AG04450 (cell line): ENCODE measurements at regions not wholly inside any gene's neighbourhood (a gene's known extent, or its start where the extent isn't known, plus 50 kb on each side); places are given as distances from the start of the nearest gene placed in this dataset.
A peak's percentile ranks its signal among the peaks of the same experiment; 100 is the strongest.

Experiments
- CTCF ChIA-PET: fragments of 300-600, 350-600 bp; formaldehyde crosslinking; extraction: SDS; loops from one replicate; lab custom pipeline; 2022; ENCODE audit warnings: antibody characterized with exemption, inconsistent platforms; lab: Charles Lee
- POLR2A ChIA-PET: fragments of 350-600 bp; formaldehyde crosslinking; extraction: SDS; loops from one replicate; lab custom pipeline; 2021; ENCODE audit warnings: antibody characterized with exemption, inconsistent platforms; lab: Yijun Ruan, JAX
- DNase-seq: peaks from one replicate; pipeline ENCODE4 v3.0.0-alpha.2; 2011; ENCODE audit warnings: low read depth, low spot score
- H3K27ac ChIP-seq: one replicate; pipeline ENCODE4 v1.5.1; 2012; ENCODE audit warnings: low read depth, low read length, control low read depth
- H3K27me3 ChIP-seq: one replicate; pipeline ENCODE4 v1.6.0; 2012; ENCODE audit warnings: low read length; ENCODE audit not compliant: control insufficient read depth, insufficient read depth
- H3K4me3 ChIP-seq: 2 replicates; pipeline ENCODE4 v1.5.1; 2011; ENCODE audit warnings: mild to moderate bottlenecking, low read depth, low read length, control low read depth
- H3K9me3 ChIP-seq: 2 replicates; pipeline ENCODE4 v1.5.1; 2012; ENCODE audit warnings: low read length; ENCODE audit not compliant: control insufficient read depth, insufficient read depth
- CTCF ChIP-seq: IDR thresholded peaks from 2 replicates; pipeline ENCODE4 v1.5.1; 2011; ENCODE audit warnings: low read depth, low read length, control low read depth, inconsistent platforms

- H3K27me3 ChIP-seq: no peaks in the 10 kb centered on the region
- peak overlapping the region; percentile 59 for H3K27ac ChIP-seq
- no peaks in the 10 kb centered on the region for H3K9me3 ChIP-seq
- POLR2A ChIA-PET: interaction anchor here (0.5 to 1.0 kb wide), 5 partner anchors 27 to 299 kb away, joined by 3 to 7 read pairs (median 4); partner anchors contain the start of gene TASOR
- CTCF ChIA-PET: interaction anchor here (1.1 to 3.6 kb wide), 3 partner anchors 14 to 416 kb away, joined by 4 to 23 read pairs (median 8); partner anchors contain the start of gene ARHGEF3
- no peak for DNase-seq
- TF ChIP-seq CTCF: no peak
- H3K4me3 ChIP-seq: no peak overlapping the region
Measured at GRCh38 chr3:56981445-56982230, 78.8 kb upstream of the SPATA12 start.

GRCh38 chr3:56980798-56981390, 79.6 kb upstream of the SPATA12 start:
- ChIA-PET POLR2A (interaction anchor here (0.7 to 1.0 kb wide), 4 partner anchors 28 to 298 kb away, joined by 3 to 7 read pairs (median 4); partner anchors contain the start of gene TASOR), CTCF (interaction anchor here (0.9 to 5.1 kb wide), 4 partner anchors 8 to 279 kb away, joined by 4 to 27 read pairs (median 16); partner anchors contain the start of gene ARHGEF3)
- Histone ChIP-seq H3K27ac (peak overlapping the region; percentile 59), H3K9me3 (no peaks in the 10 kb centered on the region), H3K4me3 (no peak overlapping the region), H3K27me3 (no peaks in the 10 kb centered on the region)
- peak; percentile 88 for DNase-seq
- no peak for TF ChIP-seq CTCF

- H3K27ac ChIP-seq: no peak overlapping the region
Measured at GRCh38 chr3:56980243-56980642, 80.2 kb upstream of the SPATA12 start.

GRCh38 chr3:56979791-56980190, 80.7 kb upstream of the SPATA12 start:
- Histone ChIP-seq H3K27me3 (no peaks in the 10 kb centered on the region), H3K9me3 (no peaks in the 10 kb centered on the region), H3K4me3 (no peak overlapping the region), H3K27ac (no peak overlapping the region)
- CTCF ChIA-PET: interaction anchor here (2.5 to 5.1 kb wide), 3 partner anchors 9 to 278 kb away, joined by 6 to 27 read pairs (median 23); partner anchors contain the start of gene ARHGEF3
- POLR2A ChIA-PET: no interaction called here
- no peak for DNase-seq
- no peak for TF ChIP-seq CTCF

More at GRCh38 chr3:56980243-56980642, 80.2 kb upstream of the SPATA12 start:
- no peak for TF ChIP-seq CTCF
- POLR2A ChIA-PET: no interaction called here
- Histone ChIP-seq H3K4me3 (no peak overlapping the region), H3K9me3 (no peaks in the 10 kb centered on the region), H3K27me3 (no peaks in the 10 kb centered on the region)
- CTCF ChIA-PET: interaction anchor here (0.9 to 5.1 kb wide), 3 partner anchors 9 to 278 kb away, joined by 4 to 27 read pairs (median 23); partner anchors contain the start of gene ARHGEF3
- DNase-seq: no peak
